ENCODE measurements at regions not wholly inside any gene's neighbourhood (a gene's known extent, or its start where the extent isn't known, plus 50 kb on each side); places are given as distances from the start of the nearest gene placed in this dataset.
A peak's percentile ranks its signal among the peaks of the same experiment; 100 is the strongest.

GRCh38 chr6:155782320-155782731 lies 326.7 kb upstream of the NOX3 start:
- H3K4me1 ChIP-seq, result peaks cover 0 to 4% (median 0%) of the 10 kb centered on the region in 12 donors
- no peak for DNase-seq
- peak overlapping the region in 1 of 12 donors; percentile 56 for H3K27ac ChIP-seq
- no peak for TF ChIP-seq CTCF (IDR thresholded peaks at IDR 0.05)
- TF ChIP-seq POLR2A (IDR thresholded peaks at IDR 0.05), result no peak
- peak in 3 of 4 donors; percentile 42 to 69 (median 59) for ATAC-seq
- intact Hi-C loops (cut with DNase I), result no loop called here
- H3K9me3 ChIP-seq, result no peaks in the 10 kb centered on the region
- H3K36me3 ChIP-seq, result no peaks in the 10 kb centered on the region
- no peaks in the 10 kb centered on the region for H3K27me3 ChIP-seq
- H3K4me3 ChIP-seq, result no peak overlapping the region

GRCh38 chr6:155779456-155779855 lies 323.8 kb upstream of the NOX3 start:
- intact Hi-C loops (cut with DNase I), result no loop called here
- Histone ChIP-seq H3K27ac (no peak overlapping the region), H3K9me3 (peaks cover 0 to under 1% (median 0%) of the 10 kb centered on the region in 12 donors), H3K4me3 (no peak overlapping the region), H3K27me3 (no peaks in the 10 kb centered on the region), H3K4me1 (peaks cover 0 to 4% (median 0%) of the 10 kb centered on the region in 12 donors), H3K36me3 (no peaks in the 10 kb centered on the region)
- no peak for DNase-seq
- no peak for ATAC-seq
- no peak for TF ChIP-seq CTCF (IDR thresholded peaks at IDR 0.05)
- TF ChIP-seq POLR2A (IDR thresholded peaks at IDR 0.05), result no peak
- 62 to 85% (median 77%) methylated on average over 2 of the region's 2 CpGs for WGBS, 4 donors

- 80 to 93% (median 89%) methylated on average over 2 of the region's 2 CpGs for WGBS, 4 donors
- H3K36me3 ChIP-seq, result no peaks in the 10 kb centered on the region
- intact Hi-C loops (cut with DNase I), result no loop called here
- no peak for ATAC-seq
- no peaks in the 10 kb centered on the region for H3K27me3 ChIP-seq
- TF ChIP-seq POLR2A (IDR thresholded peaks at IDR 0.05), result no peak
- no peak overlapping the region for H3K27ac ChIP-seq
- no peak for DNase-seq
- peaks cover 0 to 8% (median 0%) of the 10 kb centered on the region in 12 donors for H3K9me3 ChIP-seq
- H3K4me1 ChIP-seq, result peaks cover 0 to 4% (median 0%) of the 10 kb centered on the region in 12 donors
- no peak overlapping the region for H3K4me3 ChIP-seq
Observed at GRCh38 chr6:155778336-155778735, 322.7 kb upstream of the NOX3 start.

- no peak for DNase-seq
- TF ChIP-seq CTCF (IDR thresholded peaks at IDR 0.05) (no peak), POLR2A (IDR thresholded peaks at IDR 0.05) (no peak)
- intact Hi-C loops (cut with DNase I), result no loop called here
- Histone ChIP-seq H3K36me3 (no peaks in the 10 kb centered on the region), H3K27me3 (no peaks in the 10 kb centered on the region), H3K4me3 (no peak overlapping the region), H3K27ac (no peak overlapping the region), H3K4me1 (no peaks in the 10 kb centered on the region), H3K9me3 (peaks cover 0 to 42% (median 6%) of the 10 kb centered on the region in 12 donors)
- 83 to 100% (median 96%) methylated on average over 1 of the region's 1 CpG for WGBS, 4 donors
- ATAC-seq, result no peak
Observed at GRCh38 chr6:155771822-155772221, 316.2 kb upstream of the NOX3 start.

GRCh38 chr6:155770856-155771255 lies 315.2 kb upstream of the NOX3 start:
- TF ChIP-seq POLR2A (IDR thresholded peaks at IDR 0.05) (no peak), CTCF (IDR thresholded peaks at IDR 0.05) (no peak)
- DNase-seq (no peak), ATAC-seq (no peak)
- Histone ChIP-seq H3K27ac (no peak overlapping the region), H3K36me3 (no peaks in the 10 kb centered on the region), H3K9me3 (peaks cover 0 to 42% (median 6%) of the 10 kb centered on the region in 12 donors), H3K27me3 (no peaks in the 10 kb centered on the region), H3K4me1 (no peaks in the 10 kb centered on the region), H3K4me3 (no peak overlapping the region)
- intact Hi-C loops (cut with DNase I), result no loop called here
